Fibroblast of mammary gland (primary cell): ENCODE measurements at regions not wholly inside any gene's neighbourhood (a gene's known extent, or its start where the extent isn't known, plus 50 kb on each side); places are given as distances from the start of the nearest gene placed in this dataset.
"Not testable (repeated sequence)": the region's sequence is repeated elsewhere in the genome, so short reads cannot be mapped to it uniquely, and the experiment has no call there.

Source experiments
- DNase-seq: peaks from one replicate; pipeline ENCODE4 v3.0.0-alpha.2; 2010; ENCODE audit warnings: low read depth
- H3K4me3 ChIP-seq: 2 replicates; pipeline ENCODE4 v1.5.1; 2011; ENCODE audit warnings: low read depth, mild to moderate bottlenecking, low read length, moderate library complexity; ENCODE audit not compliant: control insufficient read depth
- CTCF ChIP-seq: conservative IDR thresholded peaks from 2 replicates; pipeline ENCODE4 v1.5.1; 2011; ENCODE audit warnings: low read depth, low read length, inconsistent platforms; ENCODE audit not compliant: control insufficient read depth, insufficient read depth

DNA sequence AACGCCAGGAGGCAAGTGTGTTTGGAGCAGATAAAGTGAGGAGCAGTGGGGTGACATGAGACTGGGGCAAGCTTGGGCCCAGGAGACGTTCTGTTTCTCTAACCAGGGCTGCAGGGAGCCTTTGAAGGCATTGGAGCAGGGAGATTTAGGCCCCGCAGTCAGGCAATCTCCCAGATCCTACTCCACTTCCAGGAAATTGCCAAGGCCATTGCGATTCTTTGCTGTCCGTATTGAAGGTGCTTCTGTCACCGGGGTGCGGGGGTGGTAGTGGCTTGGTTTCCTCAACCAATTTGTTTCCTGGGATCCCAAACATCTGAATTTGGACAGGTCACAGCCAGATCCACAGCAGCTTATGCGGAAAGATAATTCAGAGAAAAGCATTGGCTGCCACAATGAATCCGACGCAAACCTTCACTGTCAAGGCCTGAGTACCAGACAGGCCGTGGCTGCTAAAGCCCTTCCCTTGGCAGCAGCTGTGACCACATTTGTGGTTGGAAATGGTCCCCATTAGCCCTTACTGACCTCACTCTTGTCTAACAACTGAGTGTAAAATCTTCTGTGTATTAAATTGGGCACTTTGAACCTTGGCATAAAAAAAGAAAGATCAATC lies 385.6 kb downstream of the PTPRU start:
- no peak for DNase-seq
- TF ChIP-seq CTCF = no peak
- no peak overlapping the region for H3K4me3 ChIP-seq

DNA sequence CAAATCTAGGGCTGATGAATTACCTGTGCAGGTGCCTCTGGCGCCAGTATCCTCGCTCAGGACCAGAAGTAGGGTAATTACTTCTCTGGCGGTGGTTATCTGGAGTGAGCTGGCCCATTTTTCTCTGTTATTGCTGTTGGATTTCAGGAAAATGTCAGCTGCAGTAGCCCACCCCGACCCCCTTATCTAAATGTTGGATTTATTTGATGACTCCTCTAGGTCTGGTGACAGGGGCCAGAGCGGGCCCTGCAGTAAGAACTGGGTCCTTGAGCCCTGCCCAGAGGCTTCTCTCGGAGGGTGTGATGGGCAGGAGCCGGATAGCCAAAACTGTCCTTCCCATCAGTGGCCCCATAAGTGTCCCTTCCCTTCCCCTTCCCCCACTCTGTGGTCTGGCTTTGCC lies 384.3 kb downstream of the PTPRU start:
- DNase-seq = no peak
- H3K4me3 ChIP-seq = no peak overlapping the region
- no peak for TF ChIP-seq CTCF

GRCh38 chr1:29607236-29607635 lies 370.9 kb downstream of the PTPRU start:
- TF ChIP-seq CTCF = no peak
- H3K4me3 ChIP-seq = no peak overlapping the region
- DNase-seq = no peak

GRCh38 chr1:29604796-29605195 lies 368.5 kb downstream of the PTPRU start:
- not testable (repeated sequence) for DNase-seq, H3K4me3 ChIP-seq

DNA sequence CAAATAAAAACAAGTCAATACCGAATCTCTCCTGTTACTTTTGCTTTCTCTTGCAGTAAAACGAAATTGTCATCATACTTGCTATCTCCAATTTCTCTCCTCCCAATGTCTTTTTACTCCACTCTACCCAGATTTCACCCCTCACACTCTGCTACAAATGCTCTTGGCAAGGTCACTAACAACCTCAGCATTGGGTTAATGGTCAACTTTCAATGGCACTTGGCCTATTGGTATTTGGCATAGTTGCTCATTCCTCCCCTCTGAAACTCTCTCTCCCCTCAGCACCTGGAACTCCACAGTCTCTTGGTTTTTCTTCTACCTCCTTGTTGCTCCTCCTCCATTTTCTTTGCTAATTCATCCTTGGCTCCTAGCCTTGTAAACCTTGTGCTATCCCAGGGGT lies 367.3 kb downstream of the PTPRU start:
- no peak for DNase-seq
- no peak for TF ChIP-seq CTCF
- H3K4me3 ChIP-seq = no peak overlapping the region

DNA sequence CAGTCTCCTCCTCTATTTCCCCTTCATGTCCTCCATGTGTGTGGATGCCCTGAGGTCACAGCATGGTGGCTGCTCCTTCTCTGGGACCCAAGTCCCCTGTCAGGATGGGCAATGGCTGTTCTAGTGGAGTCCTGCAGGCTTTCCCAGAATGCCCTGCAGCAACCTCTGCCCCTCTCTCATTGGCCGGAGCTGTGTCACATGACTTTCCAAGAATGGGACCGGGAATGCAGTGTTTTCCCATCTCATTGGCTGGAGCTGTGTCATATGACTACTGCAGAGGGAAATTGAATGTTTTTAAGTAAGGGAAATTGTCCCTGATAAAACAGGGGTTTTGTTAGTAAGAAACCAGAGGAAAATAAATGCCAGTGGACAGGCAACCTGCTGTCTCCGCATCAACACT lies 365.9 kb downstream of the PTPRU start:
- DNase-seq = no peak
- TF ChIP-seq CTCF = no peak
- no peak overlapping the region for H3K4me3 ChIP-seq

- no peak overlapping the region for H3K4me3 ChIP-seq
- TF ChIP-seq CTCF = no peak
- DNase-seq = no peak
Measured at GRCh38 chr1:29601021-29601420, 364.7 kb downstream of the PTPRU start.

DNA sequence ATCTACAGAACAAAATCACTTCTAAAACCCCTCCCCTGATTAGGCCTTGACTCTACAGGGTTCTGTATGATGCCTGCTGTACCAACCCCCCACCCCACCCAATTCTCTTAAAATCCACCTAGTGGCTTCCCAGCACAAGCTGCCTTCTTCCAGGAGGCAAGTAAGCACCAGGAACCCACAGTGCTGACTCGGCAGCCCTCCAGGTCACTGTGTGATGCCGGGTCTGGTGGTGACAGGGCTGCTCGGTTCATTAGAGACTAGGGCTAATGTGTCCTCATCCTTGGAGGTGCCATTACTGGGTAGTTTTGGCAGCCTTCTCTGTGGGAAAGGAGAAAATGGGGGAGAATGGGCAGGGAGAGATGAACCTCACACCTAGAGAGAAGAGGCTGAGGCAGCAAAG lies 363.5 kb downstream of the PTPRU start:
- no peak for TF ChIP-seq CTCF
- no peak for DNase-seq
- no peak overlapping the region for H3K4me3 ChIP-seq
